ENCODE measurements at regions not wholly inside any gene's neighbourhood (a gene's known extent, or its start where the extent isn't known, plus 50 kb on each side); places are given as distances from the start of the nearest gene placed in this dataset.

DNA sequence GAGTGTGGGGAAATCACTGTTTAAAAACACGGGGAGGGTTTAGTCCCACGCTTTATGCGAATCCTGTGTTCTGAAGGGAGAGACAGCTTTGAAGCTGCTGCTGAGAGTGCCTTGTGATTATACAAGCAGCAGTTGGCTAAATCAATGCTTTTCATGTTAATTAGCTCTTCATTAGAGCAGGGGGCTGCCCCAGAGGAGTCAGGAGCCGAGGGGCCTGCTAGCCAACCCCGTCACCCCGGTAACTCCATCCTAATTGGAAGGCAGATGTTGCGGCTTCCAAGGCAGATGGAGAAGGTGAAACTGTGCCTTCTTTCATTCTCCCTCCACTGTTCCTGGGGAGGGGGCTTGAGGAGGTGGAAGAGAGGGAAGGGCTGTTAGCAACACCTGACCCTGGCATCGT is 92.4 kb upstream of the ANKRD34C start:
- TF ChIP-seq, protein P1, sequence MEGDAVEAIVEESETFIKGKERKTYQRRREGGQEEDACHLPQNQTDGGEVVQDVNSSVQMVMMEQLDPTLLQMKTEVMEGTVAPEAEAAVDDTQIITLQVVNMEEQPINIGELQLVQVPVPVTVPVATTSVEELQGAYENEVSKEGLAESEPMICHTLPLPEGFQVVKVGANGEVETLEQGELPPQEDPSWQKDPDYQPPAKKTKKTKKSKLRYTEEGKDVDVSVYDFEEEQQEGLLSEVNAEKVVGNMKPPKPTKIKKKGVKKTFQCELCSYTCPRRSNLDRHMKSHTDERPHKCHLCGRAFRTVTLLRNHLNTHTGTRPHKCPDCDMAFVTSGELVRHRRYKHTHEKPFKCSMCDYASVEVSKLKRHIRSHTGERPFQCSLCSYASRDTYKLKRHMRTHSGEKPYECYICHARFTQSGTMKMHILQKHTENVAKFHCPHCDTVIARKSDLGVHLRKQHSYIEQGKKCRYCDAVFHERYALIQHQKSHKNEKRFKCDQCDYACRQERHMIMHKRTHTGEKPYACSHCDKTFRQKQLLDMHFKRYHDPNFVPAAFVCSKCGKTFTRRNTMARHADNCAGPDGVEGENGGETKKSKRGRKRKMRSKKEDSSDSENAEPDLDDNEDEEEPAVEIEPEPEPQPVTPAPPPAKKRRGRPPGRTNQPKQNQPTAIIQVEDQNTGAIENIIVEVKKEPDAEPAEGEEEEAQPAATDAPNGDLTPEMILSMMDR (conservative IDR thresholded peaks at IDR 0.05 in 1 of 2, IDR thresholded peaks at IDR 0.05 in 1 of 2; ENCODE audit: low read depth in 1 of 2, low read length in 2 of 2) = no peak
- no peak for TF ChIP-seq EZH2 (IDR thresholded peaks at IDR 0.05; ENCODE audit: low read length, missing control alignments)
- Histone ChIP-seq H3K4me1 (ENCODE audit: control insufficient read depth, extremely low read depth, insufficient read depth, low read length) (no peaks in the 10 kb centered on the region), H3K27me3 (ENCODE audit: control insufficient read depth, insufficient read depth, low read length) (peaks cover 3% of the 10 kb centered on the region), H3K36me3 (ENCODE audit: control insufficient read depth, insufficient read depth, low read length) (no peaks in the 10 kb centered on the region), H3K27ac (ENCODE audit: insufficient read depth, low read length) (no peak overlapping the region), H3K4me2 (ENCODE audit: extremely low read depth, insufficient read depth, low read length) (no peak overlapping the region), H2AFZ (ENCODE audit: low read length) (no peak overlapping the region), H3K9ac (ENCODE audit: insufficient read depth, low read length) (no peak overlapping the region), H4K20me1 (ENCODE audit: control insufficient read depth, extremely low read depth, insufficient read depth, low read length) (no peaks in the 10 kb centered on the region), H3K4me3 (replicated peaks in 1 of 4; ENCODE audit: control extremely low read depth in 1 of 4, insufficient read depth in 1 of 4, low read depth in 3 of 4, low read length in 4 of 4) (no peak overlapping the region), H3K79me2 (ENCODE audit: control insufficient read depth, insufficient read depth, low read length) (no peaks in the 10 kb centered on the region), H3K9me3 (ENCODE audit: control insufficient read depth, insufficient read depth, low read depth, low read length) (no peaks in the 10 kb centered on the region)
- DNase-seq (ENCODE audit: low read depth in 2 of 2) = no peak

DNA sequence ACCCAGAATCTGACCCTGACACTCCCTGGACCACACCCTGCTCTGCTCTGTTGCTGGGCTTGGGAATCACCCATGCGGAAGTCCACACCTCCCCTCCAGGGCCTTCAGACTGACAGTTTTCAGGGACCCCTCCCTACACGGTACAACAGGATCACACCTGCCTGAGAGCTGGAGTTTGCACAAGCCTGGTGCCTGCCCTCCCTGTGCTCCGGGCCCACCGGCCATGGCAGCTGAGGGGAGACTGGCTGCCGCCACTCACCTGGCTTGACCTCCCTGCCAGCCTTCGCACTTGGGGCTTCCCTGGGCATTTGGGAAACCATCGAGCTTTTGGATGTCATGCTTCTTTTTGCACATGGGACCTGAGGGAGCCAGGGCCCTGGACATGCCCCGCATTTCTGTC is 95.9 kb upstream of the ANKRD34C start:
- Histone ChIP-seq H4K20me1 (ENCODE audit: control insufficient read depth, extremely low read depth, insufficient read depth, low read length) (no peaks in the 10 kb centered on the region), H2AFZ (ENCODE audit: low read length) (no peak overlapping the region), H3K4me2 (ENCODE audit: extremely low read depth, insufficient read depth, low read length) (no peak overlapping the region), H3K9ac (ENCODE audit: insufficient read depth, low read length) (no peak overlapping the region), H3K9me3 (ENCODE audit: control insufficient read depth, insufficient read depth, low read depth, low read length) (no peaks in the 10 kb centered on the region), H3K27me3 (ENCODE audit: control insufficient read depth, insufficient read depth, low read length) (no peaks in the 10 kb centered on the region), H3K36me3 (ENCODE audit: control insufficient read depth, insufficient read depth, low read length) (no peaks in the 10 kb centered on the region), H3K27ac (ENCODE audit: insufficient read depth, low read length) (no peak overlapping the region), H3K79me2 (ENCODE audit: control insufficient read depth, insufficient read depth, low read length) (no peaks in the 10 kb centered on the region), H3K4me3 (replicated peaks in 1 of 4; ENCODE audit: control extremely low read depth in 1 of 4, insufficient read depth in 1 of 4, low read depth in 3 of 4, low read length in 4 of 4) (no peak overlapping the region), H3K4me1 (ENCODE audit: control insufficient read depth, extremely low read depth, insufficient read depth, low read length) (no peaks in the 10 kb centered on the region)
- no peak for DNase-seq (ENCODE audit: low read depth in 2 of 2)
- TF ChIP-seq, protein P1 (conservative IDR thresholded peaks at IDR 0.05 in 1 of 2, IDR thresholded peaks at IDR 0.05 in 1 of 2; ENCODE audit: low read depth in 1 of 2, low read length in 2 of 2) = no peak
- TF ChIP-seq EZH2 (IDR thresholded peaks at IDR 0.05; ENCODE audit: low read length, missing control alignments) = no peak

DNA sequence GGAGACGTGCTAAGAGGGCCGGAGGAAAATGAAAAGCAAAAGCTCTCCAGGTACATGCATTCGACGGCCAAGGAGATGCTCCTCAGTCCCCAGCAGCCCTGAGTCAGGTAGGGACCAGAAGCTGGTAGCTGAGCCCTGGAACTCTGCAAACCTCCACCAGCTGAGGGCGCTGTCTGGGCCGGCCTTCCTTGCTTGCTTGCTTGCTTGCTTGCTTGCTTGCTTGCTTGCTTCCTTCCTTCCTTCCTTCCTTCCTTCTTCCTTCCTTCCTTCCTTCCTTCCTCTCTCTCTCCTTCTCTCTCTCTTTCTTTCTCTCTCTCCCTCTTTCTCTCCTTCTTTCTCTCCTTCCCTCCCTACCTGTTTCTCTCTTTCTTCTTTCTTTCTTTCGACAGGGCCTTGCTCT is 94.6 kb upstream of the RASGRF1 start:
- Histone ChIP-seq H3K4me1 (ENCODE audit: control insufficient read depth, extremely low read depth, insufficient read depth, low read length) (no peaks in the 10 kb centered on the region), H3K4me2 (ENCODE audit: extremely low read depth, insufficient read depth, low read length) (no peak overlapping the region), H3K4me3 (replicated peaks in 1 of 4; ENCODE audit: control extremely low read depth in 1 of 4, insufficient read depth in 1 of 4, low read depth in 3 of 4, low read length in 4 of 4) (no peak overlapping the region), H4K20me1 (ENCODE audit: control insufficient read depth, extremely low read depth, insufficient read depth, low read length) (no peaks in the 10 kb centered on the region), H3K9me3 (ENCODE audit: control insufficient read depth, insufficient read depth, low read depth, low read length) (no peaks in the 10 kb centered on the region), H3K79me2 (ENCODE audit: control insufficient read depth, insufficient read depth, low read length) (no peaks in the 10 kb centered on the region), H3K27ac (ENCODE audit: insufficient read depth, low read length) (no peak overlapping the region), H3K9ac (ENCODE audit: insufficient read depth, low read length) (no peak overlapping the region), H3K27me3 (ENCODE audit: control insufficient read depth, insufficient read depth, low read length) (no peaks in the 10 kb centered on the region), H2AFZ (ENCODE audit: low read length) (no peak overlapping the region), H3K36me3 (ENCODE audit: control insufficient read depth, insufficient read depth, low read length) (no peaks in the 10 kb centered on the region)
- TF ChIP-seq, protein P1 (conservative IDR thresholded peaks at IDR 0.05 in 1 of 2, IDR thresholded peaks at IDR 0.05 in 1 of 2; ENCODE audit: low read depth in 1 of 2, low read length in 2 of 2) = peak; percentile 7 to 15
- TF ChIP-seq EZH2 (IDR thresholded peaks at IDR 0.05; ENCODE audit: low read length, missing control alignments) = no peak
- no peak for DNase-seq (ENCODE audit: low read depth in 2 of 2)
